H9 (cell line): ENCODE measurements at regions not wholly inside any gene's neighbourhood (a gene's known extent, or its start where the extent isn't known, plus 50 kb on each side); places are given as distances from the start of the nearest gene placed in this dataset.
"Not testable (repeated sequence)": the region's sequence is repeated elsewhere in the genome, so short reads cannot be mapped to it uniquely, and the experiment has no call there.

Source experiments
- DNase-seq: peaks from one replicate; pipeline ENCODE4 v3.0.0-alpha.2; 2017
- H2AFZ ChIP-seq: one replicate; pipeline ENCODE4 v1.6.1; 2013; ENCODE audit warnings: mild to moderate bottlenecking, low read length, control low read depth, moderate library complexity
- H2AK5ac ChIP-seq: 2 replicates; pipeline ENCODE4 v1.6.1; 2013; ENCODE audit warnings: low read length, control low read depth, mixed read lengths; ENCODE audit not compliant: insufficient read length
- H2BK120ac ChIP-seq: one replicate; pipeline ENCODE4 v1.6.1; 2013; ENCODE audit warnings: low read depth, mild to moderate bottlenecking, low read length, control low read depth, inconsistent platforms; ENCODE audit not compliant: poor library complexity, severe bottlenecking
- H2BK12ac ChIP-seq: 2 replicates; pipeline ENCODE4 v1.6.1; 2013; ENCODE audit warnings: low read length, control low read depth, mixed read lengths, low read depth; ENCODE audit not compliant: insufficient read length
- H2BK15ac ChIP-seq: 2 replicates; pipeline ENCODE4 v1.6.1; 2013; ENCODE audit warnings: low read depth, low read length, control low read depth
- H2BK20ac ChIP-seq: one replicate; pipeline ENCODE4 v1.6.1; 2013; ENCODE audit warnings: low read depth, mild to moderate bottlenecking, low read length, control low read depth, inconsistent platforms; ENCODE audit not compliant: poor library complexity, severe bottlenecking
- H2BK5ac ChIP-seq: 2 replicates; pipeline ENCODE4 v1.6.1; 2013; ENCODE audit warnings: low read length, control low read depth, mixed read lengths; ENCODE audit not compliant: insufficient read length
- H3K14ac ChIP-seq: 2 replicates; pipeline ENCODE4 v1.6.1; 2013; ENCODE audit warnings: low read length, control low read depth; ENCODE audit not compliant: insufficient read depth
- H3K18ac ChIP-seq: 2 replicates; pipeline ENCODE4 v1.6.1; 2013; ENCODE audit warnings: low read depth, mild to moderate bottlenecking, mixed read lengths, low read length, control low read depth; ENCODE audit not compliant: insufficient read length
- H3K23ac ChIP-seq: 2 replicates; pipeline ENCODE4 v1.6.1; 2013; ENCODE audit warnings: low read length, control low read depth, mixed read lengths, low read depth; ENCODE audit not compliant: insufficient read length
- H3K23me2 ChIP-seq: 2 replicates; pipeline ENCODE4 v1.6.1; 2013; ENCODE audit warnings: low read depth, mild to moderate bottlenecking, mixed read lengths, low read length, control low read depth; ENCODE audit not compliant: insufficient read length, poor library complexity, severe bottlenecking
- H3K27ac ChIP-seq: 2 replicates; pipeline ENCODE4 v1.5.1; 2013; ENCODE audit warnings: low read length, control low read depth, mixed read lengths, low read depth; ENCODE audit not compliant: insufficient read length
- H3K27me3 ChIP-seq: 2 replicates; pipeline ENCODE4 v1.6.1; 2013; ENCODE audit warnings: low read length, control low read depth, inconsistent platforms; ENCODE audit not compliant: insufficient read depth
- H3K4ac ChIP-seq: 2 replicates; pipeline ENCODE4 v1.6.1; 2013; ENCODE audit warnings: low read depth, mild to moderate bottlenecking, control low read depth, inconsistent platforms, low read length, moderate library complexity
- H3K4me1 ChIP-seq: 2 replicates; pipeline ENCODE4 v1.6.1; 2013; ENCODE audit warnings: low read length, control low read depth, inconsistent platforms; ENCODE audit not compliant: insufficient read depth
- H3K4me2 ChIP-seq: 2 replicates; pipeline ENCODE4 v1.6.1; 2013; ENCODE audit warnings: low read length, control low read depth, mixed read lengths; ENCODE audit not compliant: insufficient read length, insufficient read depth
- H3K56ac ChIP-seq: 2 replicates; pipeline ENCODE4 v1.6.1; 2013; ENCODE audit warnings: low read depth, mild to moderate bottlenecking, mixed read lengths, low read length, control low read depth; ENCODE audit not compliant: insufficient read length
- H3K79me1 ChIP-seq: 2 replicates; pipeline ENCODE4 v1.6.1; 2013; ENCODE audit warnings: low read depth, mild to moderate bottlenecking, moderate library complexity, low read length, control low read depth, inconsistent platforms; ENCODE audit not compliant: insufficient read depth, poor library complexity, severe bottlenecking
- H3K79me2 ChIP-seq: 2 replicates; pipeline ENCODE4 v1.6.1; 2013; ENCODE audit warnings: low read length, control low read depth, inconsistent platforms; ENCODE audit not compliant: insufficient read depth
- H3K9ac ChIP-seq: 2 replicates; pipeline ENCODE4 v1.6.1; 2013; ENCODE audit warnings: low read length, control low read depth, mixed read lengths; ENCODE audit not compliant: insufficient read length; ENCODE audit errors: extremely low read depth
- H3K9me3 ChIP-seq: one replicate; pipeline ENCODE4 v1.6.1; 2013; ENCODE audit warnings: low read depth, low read length, inconsistent platforms; ENCODE audit not compliant: control insufficient read depth
- H3T11ph ChIP-seq: one replicate; pipeline ENCODE4 v1.6.1; 2013; ENCODE audit warnings: mild to moderate bottlenecking, low read length, control low read depth, inconsistent platforms
- H4K20me1 ChIP-seq: one replicate; pipeline ENCODE4 v1.6.1; 2013; ENCODE audit not compliant: control insufficient read depth, insufficient read length, insufficient read depth
- H4K5ac ChIP-seq: 2 replicates; pipeline ENCODE4 v1.6.1; 2013; ENCODE audit warnings: low read depth, mild to moderate bottlenecking, mixed read lengths, low read length, control low read depth; ENCODE audit not compliant: insufficient read length
- H4K8ac ChIP-seq: replicated peaks from 2 replicates; pipeline ENCODE4 v1.6.1; 2013; ENCODE audit warnings: low read length, control low read depth, mixed read lengths, low read depth; ENCODE audit not compliant: insufficient read length
- H4K91ac ChIP-seq: 2 replicates; pipeline ENCODE4 v1.6.1; 2013; ENCODE audit warnings: low read depth, mild to moderate bottlenecking, moderate library complexity, mixed read lengths, low read length, control low read depth; ENCODE audit not compliant: insufficient read length
- H3K27ac Mint-ChIP-seq, 3 experiments: 2 replicates in 2 of 3; 3 replicates in 1 of 3; pipeline ENCODE4 v1.8.0; 2020 to 2021; ENCODE audit warnings: mixed read lengths in 3 of 3, mild to moderate bottlenecking in 1 of 3, moderate library complexity in 1 of 3
- H3K27me3 Mint-ChIP-seq: 2 replicates; pipeline ENCODE4 v1.8.0; 2021; ENCODE audit warnings: low read depth, mild to moderate bottlenecking, moderate library complexity, mixed read lengths
- H3K36me3 Mint-ChIP-seq, 3 experiments: 2 replicates in 2 of 3; 3 replicates in 1 of 3; pipeline ENCODE4 v1.8.0; 2020 to 2021; ENCODE audit warnings: low read depth in 3 of 3, mixed read lengths in 3 of 3; ENCODE audit not compliant: insufficient read depth in 1 of 3
- H3K4me1 Mint-ChIP-seq, 2 experiments: 2 replicates each; pipeline ENCODE4 v1.8.0; 2020; ENCODE audit warnings: mixed read lengths in 2 of 2
- H3K4me3 Mint-ChIP-seq, 2 experiments: 2 replicates in 1 of 2; 3 replicates in 1 of 2; pipeline ENCODE4 v1.8.0; 2020 to 2021; ENCODE audit warnings: mild to moderate bottlenecking in 2 of 2, mixed read lengths in 2 of 2, moderate library complexity in 1 of 2
- H3K9me3 Mint-ChIP-seq, 2 experiments: 2 replicates in 1 of 2; 3 replicates in 1 of 2; pipeline ENCODE4 v1.8.0; 2020; ENCODE audit warnings: mild to moderate bottlenecking in 2 of 2, mixed read lengths in 2 of 2, moderate library complexity in 1 of 2
- WGBS: extraction: QIAGEN DNeasy Blood & Tissue Kit; methylation state at CpG from one replicate; pipeline ENCODE4 v1.1.7; 2013; ENCODE audit warnings: missing lambda C conversion rate, low lambda C conversion rate, mixed read lengths; ENCODE audit not compliant: insufficient read length; ENCODE audit errors: extremely low coverage; 5-methylcytosine and 5-hydroxymethylcytosine counted together

- H4K8ac ChIP-seq, H2AK5ac ChIP-seq, H3K4me2 ChIP-seq, H2BK12ac ChIP-seq, H2BK20ac ChIP-seq, H3K4me1 Mint-ChIP-seq, H4K91ac ChIP-seq, H3K79me2 ChIP-seq, H3K9ac ChIP-seq, H3K4me1 ChIP-seq, H3K79me1 ChIP-seq, H2BK15ac ChIP-seq, H3K4me3 Mint-ChIP-seq, H2BK5ac ChIP-seq, H3K27ac ChIP-seq, H3K36me3 Mint-ChIP-seq, H4K5ac ChIP-seq, H3K27me3 Mint-ChIP-seq, H3K23me2 ChIP-seq, H3K14ac ChIP-seq, H3K56ac ChIP-seq, DNase-seq, H3K23ac ChIP-seq, H3K4ac ChIP-seq, H3K27me3 ChIP-seq, H2BK120ac ChIP-seq, H3K27ac Mint-ChIP-seq, H3T11ph ChIP-seq, H2AFZ ChIP-seq, H4K20me1 ChIP-seq, H3K18ac ChIP-seq: not testable (repeated sequence)
- no CpG with 5 or more reads among the region's 6 CpGs for WGBS
- peaks cover 16% of the 10 kb centered on the region for H3K9me3 ChIP-seq
- peaks cover 50 to 58% of the 10 kb centered on the region in 2 experiments for H3K9me3 Mint-ChIP-seq
Observed at GRCh38 chr11:48902153-48902450, 81.6 kb downstream of the TRIM51G start.

GRCh38 chr11:48901381-48902152, 82.1 kb downstream of the TRIM51G start:
- not testable (repeated sequence) for H3T11ph ChIP-seq, H3K79me1 ChIP-seq, H2BK5ac ChIP-seq, H4K20me1 ChIP-seq, H4K8ac ChIP-seq, H3K4me1 Mint-ChIP-seq, H3K36me3 Mint-ChIP-seq, H3K14ac ChIP-seq, DNase-seq, H3K56ac ChIP-seq, H2BK15ac ChIP-seq, H4K5ac ChIP-seq, H2BK120ac ChIP-seq, H3K4me1 ChIP-seq, H3K4ac ChIP-seq, H3K23me2 ChIP-seq, H2BK20ac ChIP-seq, H3K79me2 ChIP-seq, H3K27me3 ChIP-seq, H3K18ac ChIP-seq, H2BK12ac ChIP-seq, H3K9ac ChIP-seq, H3K27ac ChIP-seq, H3K27me3 Mint-ChIP-seq, H3K23ac ChIP-seq, H4K91ac ChIP-seq, H3K4me2 ChIP-seq, H2AFZ ChIP-seq, H3K4me3 Mint-ChIP-seq, H2AK5ac ChIP-seq, H3K27ac Mint-ChIP-seq
- H3K9me3 ChIP-seq: peaks cover 16% of the 10 kb centered on the region
- H3K9me3 Mint-ChIP-seq: peaks cover 47 to 57% of the 10 kb centered on the region in 2 experiments
- no CpG with 5 or more reads among the region's 30 CpGs for whole genome bisulfite sequencing
